ENCODE measurements at regions not wholly inside any gene's neighbourhood (a gene's known extent, or its start where the extent isn't known, plus 50 kb on each side); places are given as distances from the start of the nearest gene placed in this dataset.

DNA sequence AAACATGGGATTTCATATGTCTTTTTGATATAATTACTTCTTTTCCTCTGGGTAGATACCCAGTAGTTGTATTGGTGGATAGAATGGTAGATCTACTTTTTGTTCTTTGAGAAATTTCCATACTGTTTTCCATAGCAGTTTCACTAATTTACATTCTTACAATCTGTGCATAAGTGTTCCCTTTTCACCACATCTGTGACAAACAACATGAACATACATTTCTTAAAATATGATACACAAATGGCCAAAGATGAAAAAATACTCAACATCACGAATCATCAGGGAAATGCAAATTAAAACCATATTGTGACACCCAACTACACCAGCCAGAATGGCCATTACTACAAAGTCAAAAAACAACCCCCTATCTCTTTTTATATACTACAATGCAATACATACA lies 1778.5 kb upstream of the ACO1 start:
- Histone ChIP-seq H3K4me3 (no peak overlapping the region), H3K27me3 (replicated peaks in 1 of 2; ENCODE audit: control insufficient read depth in 2 of 2, insufficient read depth in 2 of 2, low read length in 1 of 2) (no peaks in the 10 kb centered on the region), H3K36me3 (ENCODE audit: control insufficient read depth in 2 of 2, insufficient read depth in 2 of 2, low read length in 1 of 2) (no peaks in the 10 kb centered on the region), H3K4me2 (ENCODE audit: control insufficient read depth, insufficient read depth) (no peak overlapping the region), H3K4me1 (ENCODE audit: control insufficient read depth, insufficient read depth, low read length) (no peaks in the 10 kb centered on the region), H2AFZ (ENCODE audit: control insufficient read depth, low read depth, low read length) (no peak overlapping the region), H3K79me2 (ENCODE audit: control insufficient read depth, insufficient read depth, low read length) (no peaks in the 10 kb centered on the region), H4K20me1 (ENCODE audit: control insufficient read depth, insufficient read depth) (no peaks in the 10 kb centered on the region), H3K9me3 (replicated peaks; ENCODE audit: control insufficient read depth, insufficient read depth, low read length) (no peaks in the 10 kb centered on the region), H3K27ac (ENCODE audit: control insufficient read depth, insufficient read depth) (no peak overlapping the region), H3K9ac (ENCODE audit: control insufficient read depth, insufficient read depth, low read length) (no peak overlapping the region)
- CTCF ChIA-PET: no interaction called here
- POLR2A ChIA-PET: no interaction called here
- FAIRE-seq (no peak), DNase-seq (ENCODE audit: low read depth, low spot score) (no peak), ATAC-seq (no peak)
- in situ Hi-C loops (cut with MboI): no loop called here
- SMC1A ChIA-PET (ENCODE audit: uncharacterized antibody, unreplicated experiment): no interaction called here
- RAD21 ChIA-PET (ENCODE audit: unreplicated experiment): no interaction called here
- 0% methylated on average over 1 of the region's 1 CpG for WGBS (ENCODE audit: insufficient coverage, insufficient replicate concordance, low lambda C conversion rate, missing lambda C conversion rate)
- TF ChIP-seq RB1 (IDR thresholded peaks at IDR 0.05; ENCODE audit: borderline replicate concordance) (no peak), HDAC2 (IDR thresholded peaks at IDR 0.05) (no peak), ZBED1 (IDR thresholded peaks at IDR 0.05; ENCODE audit: borderline replicate concordance) (no peak), MXI1 (IDR thresholded peaks at IDR 0.05; ENCODE audit: low read depth, low read length) (no peak), TCF12 (IDR thresholded peaks at IDR 0.05; ENCODE audit: low read depth, low read length) (no peak), ZNF207 (IDR thresholded peaks at IDR 0.05; ENCODE audit: borderline replicate concordance) (no peak), RAD51 (IDR thresholded peaks at IDR 0.05) (no peak), NR2F1 (conservative IDR thresholded peaks at IDR 0.05) (no peak), TCF7 (IDR thresholded peaks at IDR 0.05; ENCODE audit: borderline replicate concordance) (no peak)
- TF ChIP-seq, protein P1, sequence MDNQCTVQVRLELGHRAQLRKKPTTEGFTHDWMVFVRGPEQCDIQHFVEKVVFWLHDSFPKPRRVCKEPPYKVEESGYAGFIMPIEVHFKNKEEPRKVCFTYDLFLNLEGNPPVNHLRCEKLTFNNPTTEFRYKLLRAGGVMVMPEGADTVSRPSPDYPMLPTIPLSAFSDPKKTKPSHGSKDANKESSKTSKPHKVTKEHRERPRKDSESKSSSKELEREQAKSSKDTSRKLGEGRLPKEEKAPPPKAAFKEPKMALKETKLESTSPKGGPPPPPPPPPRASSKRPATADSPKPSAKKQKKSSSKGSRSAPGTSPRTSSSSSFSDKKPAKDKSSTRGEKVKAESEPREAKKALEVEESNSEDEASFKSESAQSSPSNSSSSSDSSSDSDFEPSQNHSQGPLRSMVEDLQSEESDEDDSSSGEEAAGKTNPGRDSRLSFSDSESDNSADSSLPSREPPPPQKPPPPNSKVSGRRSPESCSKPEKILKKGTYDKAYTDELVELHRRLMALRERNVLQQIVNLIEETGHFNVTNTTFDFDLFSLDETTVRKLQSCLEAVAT (IDR thresholded peaks at IDR 0.05): no peak
- TF ChIP-seq, protein P2, sequence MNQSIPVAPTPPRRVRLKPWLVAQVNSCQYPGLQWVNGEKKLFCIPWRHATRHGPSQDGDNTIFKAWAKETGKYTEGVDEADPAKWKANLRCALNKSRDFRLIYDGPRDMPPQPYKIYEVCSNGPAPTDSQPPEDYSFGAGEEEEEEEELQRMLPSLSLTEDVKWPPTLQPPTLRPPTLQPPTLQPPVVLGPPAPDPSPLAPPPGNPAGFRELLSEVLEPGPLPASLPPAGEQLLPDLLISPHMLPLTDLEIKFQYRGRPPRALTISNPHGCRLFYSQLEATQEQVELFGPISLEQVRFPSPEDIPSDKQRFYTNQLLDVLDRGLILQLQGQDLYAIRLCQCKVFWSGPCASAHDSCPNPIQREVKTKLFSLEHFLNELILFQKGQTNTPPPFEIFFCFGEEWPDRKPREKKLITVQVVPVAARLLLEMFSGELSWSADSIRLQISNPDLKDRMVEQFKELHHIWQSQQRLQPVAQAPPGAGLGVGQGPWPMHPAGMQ (IDR thresholded peaks at IDR 0.05; ENCODE audit: borderline replicate concordance): no peak
- intact Hi-C loops (cut with micrococcal nuclease; ENCODE audit: unreplicated experiment): no loop called here
- no TSS peak for BruUV-seq (replicated peaks)
